A549 (cell line): ENCODE measurements at regions not wholly inside any gene's neighbourhood (a gene's known extent, or its start where the extent isn't known, plus 50 kb on each side); places are given as distances from the start of the nearest gene placed in this dataset.
"Not testable (repeated sequence)": the region's sequence is repeated elsewhere in the genome, so short reads cannot be mapped to it uniquely, and the experiment has no call there.

Experiments
- EP300 ChIP-seq, 2 experiments: fragments of >200 bp; sonication (Bioruptor Twin); formaldehyde crosslinking; IDR thresholded peaks; 2 replicates in 1 of 2; 3 replicates in 1 of 2; pipeline ENCODE4 v1.6.1; 2016 to 2017
- KDM1A ChIP-seq: fragments of 200-600 bp; sonication (generic); IDR thresholded peaks from 2 replicates; pipeline ENCODE4 v1.6.1; 2016; ENCODE audit warnings: low read depth, mild to moderate bottlenecking
- MYC ChIP-seq: IDR thresholded peaks from 2 replicates; pipeline ENCODE4 v1.6.1; 2012; ENCODE audit warnings: mild to moderate bottlenecking, inconsistent platforms, low read length, improper control_type of control experiment, borderline replicate concordance
- PHF8 ChIP-seq: fragments of 200-600 bp; sonication (generic); IDR thresholded peaks from 2 replicates; pipeline ENCODE4 v1.6.1; 2016; ENCODE audit warnings: low read depth, mild to moderate bottlenecking, antibody characterized with exemption, moderate library complexity, borderline replicate concordance
- POLR2A ChIP-seq: IDR thresholded peaks from 2 replicates; pipeline ENCODE4 v1.6.1; 2012; ENCODE audit warnings: mild to moderate bottlenecking, low read length
- RAD21 ChIP-seq, 2 experiments: fragments of >200 bp in 1 of 2; sonication (Bioruptor Twin) in 1 of 2; formaldehyde crosslinking in 1 of 2; IDR thresholded peaks in 1 of 2; conservative IDR thresholded peaks in 1 of 2; 2 replicates in 1 of 2; 3 replicates in 1 of 2; pipeline ENCODE4 v1.6.1; 2012 to 2018; ENCODE audit warnings: inconsistent platforms in 1 of 2
- RCOR1 ChIP-seq: fragments of 150-350 bp; IDR thresholded peaks from 2 replicates; pipeline ENCODE4 v1.6.1; 2014; ENCODE audit warnings: antibody characterized with exemption, low read length, low read depth
- RFX5 ChIP-seq: fragments of 450-650 bp; IDR thresholded peaks from 2 replicates; pipeline ENCODE4 v1.7.1; 2014; ENCODE audit warnings: antibody characterized with exemption, mild to moderate bottlenecking, moderate library complexity
- ZFP36 ChIP-seq: fragments of 450-650 bp; IDR thresholded peaks from 2 replicates; pipeline ENCODE4 v1.6.1; 2014; ENCODE audit warnings: borderline replicate concordance; ENCODE audit not compliant: partially characterized antibody
- TF ChIP-seq, protein P1 (sequence below): fragments of >200 bp; sonication (Bioruptor Twin); formaldehyde crosslinking; IDR thresholded peaks from 3 replicates; pipeline ENCODE4 v1.5.1; 2016
- TF ChIP-seq, protein P2 (sequence below): fragments of 250-450 bp; sonication (Bioruptor Pico); IDR thresholded peaks from 2 replicates; pipeline ENCODE4 v1.5.0; 2020; ENCODE audit warnings: low read depth, mild to moderate bottlenecking, moderate library complexity
- TF ChIP-seq, protein P3 (sequence below): IDR thresholded peaks from 2 replicates; pipeline ENCODE4 v1.6.1; 2012
- TF ChIP-seq, protein P4 (sequence below): fragments of 450-650 bp; IDR thresholded peaks from 2 replicates; pipeline ENCODE4 v1.6.1; 2014; ENCODE audit warnings: antibody characterized with exemption
- TF ChIP-seq, protein P5 (sequence below): fragments of 200-600 bp; sonication (generic); IDR thresholded peaks from 2 replicates; pipeline ENCODE4 v1.6.1; 2016; ENCODE audit warnings: antibody characterized with exemption, mild to moderate bottlenecking, moderate library complexity

DNA sequence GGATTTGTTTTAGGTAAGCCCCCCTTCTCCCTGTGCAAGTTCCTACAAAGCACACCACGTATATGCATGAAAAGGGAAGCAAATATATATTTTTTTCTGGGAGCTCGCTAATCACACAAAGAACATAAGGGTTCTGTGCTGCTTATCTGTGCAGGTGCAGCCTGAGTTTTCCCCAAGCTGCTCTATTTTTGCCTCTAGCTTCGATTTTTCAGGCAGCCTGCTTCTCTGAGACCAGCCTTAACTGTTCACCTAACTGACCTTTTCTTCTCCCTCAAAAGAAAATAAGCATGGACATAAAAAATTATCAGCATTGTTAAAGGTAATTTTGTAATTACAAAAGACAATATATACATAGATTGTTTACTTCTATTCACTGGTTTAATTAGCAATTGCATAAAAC, 552.7 kb downstream of the TGIF2LX start:
- TF ChIP-seq, protein P1, sequence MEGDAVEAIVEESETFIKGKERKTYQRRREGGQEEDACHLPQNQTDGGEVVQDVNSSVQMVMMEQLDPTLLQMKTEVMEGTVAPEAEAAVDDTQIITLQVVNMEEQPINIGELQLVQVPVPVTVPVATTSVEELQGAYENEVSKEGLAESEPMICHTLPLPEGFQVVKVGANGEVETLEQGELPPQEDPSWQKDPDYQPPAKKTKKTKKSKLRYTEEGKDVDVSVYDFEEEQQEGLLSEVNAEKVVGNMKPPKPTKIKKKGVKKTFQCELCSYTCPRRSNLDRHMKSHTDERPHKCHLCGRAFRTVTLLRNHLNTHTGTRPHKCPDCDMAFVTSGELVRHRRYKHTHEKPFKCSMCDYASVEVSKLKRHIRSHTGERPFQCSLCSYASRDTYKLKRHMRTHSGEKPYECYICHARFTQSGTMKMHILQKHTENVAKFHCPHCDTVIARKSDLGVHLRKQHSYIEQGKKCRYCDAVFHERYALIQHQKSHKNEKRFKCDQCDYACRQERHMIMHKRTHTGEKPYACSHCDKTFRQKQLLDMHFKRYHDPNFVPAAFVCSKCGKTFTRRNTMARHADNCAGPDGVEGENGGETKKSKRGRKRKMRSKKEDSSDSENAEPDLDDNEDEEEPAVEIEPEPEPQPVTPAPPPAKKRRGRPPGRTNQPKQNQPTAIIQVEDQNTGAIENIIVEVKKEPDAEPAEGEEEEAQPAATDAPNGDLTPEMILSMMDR, result not testable (repeated sequence)
- not testable (repeated sequence) for TF ChIP-seq POLR2A; ZFP36; KDM1A; RAD21 (conservative IDR thresholded peaks at IDR 0.05 in 1 of 2, IDR thresholded peaks at IDR 0.05 in 1 of 2); EP300 (IDR thresholded peaks at IDR 0.05); RCOR1; MYC; RFX5; PHF8
- TF ChIP-seq, protein P2, sequence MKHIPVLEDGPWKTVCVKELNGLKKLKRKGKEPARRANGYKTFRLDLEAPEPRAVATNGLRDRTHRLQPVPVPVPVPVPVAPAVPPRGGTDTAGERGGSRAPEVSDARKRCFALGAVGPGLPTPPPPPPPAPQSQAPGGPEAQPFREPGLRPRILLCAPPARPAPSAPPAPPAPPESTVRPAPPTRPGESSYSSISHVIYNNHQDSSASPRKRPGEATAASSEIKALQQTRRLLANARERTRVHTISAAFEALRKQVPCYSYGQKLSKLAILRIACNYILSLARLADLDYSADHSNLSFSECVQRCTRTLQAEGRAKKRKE (CRISPR knock-in tag), result not testable (repeated sequence)
- TF ChIP-seq, protein P3, sequence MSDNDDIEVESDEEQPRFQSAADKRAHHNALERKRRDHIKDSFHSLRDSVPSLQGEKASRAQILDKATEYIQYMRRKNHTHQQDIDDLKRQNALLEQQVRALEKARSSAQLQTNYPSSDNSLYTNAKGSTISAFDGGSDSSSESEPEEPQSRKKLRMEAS, result not testable (repeated sequence)
- TF ChIP-seq, protein P4, sequence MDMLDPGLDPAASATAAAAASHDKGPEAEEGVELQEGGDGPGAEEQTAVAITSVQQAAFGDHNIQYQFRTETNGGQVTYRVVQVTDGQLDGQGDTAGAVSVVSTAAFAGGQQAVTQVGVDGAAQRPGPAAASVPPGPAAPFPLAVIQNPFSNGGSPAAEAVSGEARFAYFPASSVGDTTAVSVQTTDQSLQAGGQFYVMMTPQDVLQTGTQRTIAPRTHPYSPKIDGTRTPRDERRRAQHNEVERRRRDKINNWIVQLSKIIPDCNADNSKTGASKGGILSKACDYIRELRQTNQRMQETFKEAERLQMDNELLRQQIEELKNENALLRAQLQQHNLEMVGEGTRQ, result not testable (repeated sequence)
- TF ChIP-seq, protein P5, sequence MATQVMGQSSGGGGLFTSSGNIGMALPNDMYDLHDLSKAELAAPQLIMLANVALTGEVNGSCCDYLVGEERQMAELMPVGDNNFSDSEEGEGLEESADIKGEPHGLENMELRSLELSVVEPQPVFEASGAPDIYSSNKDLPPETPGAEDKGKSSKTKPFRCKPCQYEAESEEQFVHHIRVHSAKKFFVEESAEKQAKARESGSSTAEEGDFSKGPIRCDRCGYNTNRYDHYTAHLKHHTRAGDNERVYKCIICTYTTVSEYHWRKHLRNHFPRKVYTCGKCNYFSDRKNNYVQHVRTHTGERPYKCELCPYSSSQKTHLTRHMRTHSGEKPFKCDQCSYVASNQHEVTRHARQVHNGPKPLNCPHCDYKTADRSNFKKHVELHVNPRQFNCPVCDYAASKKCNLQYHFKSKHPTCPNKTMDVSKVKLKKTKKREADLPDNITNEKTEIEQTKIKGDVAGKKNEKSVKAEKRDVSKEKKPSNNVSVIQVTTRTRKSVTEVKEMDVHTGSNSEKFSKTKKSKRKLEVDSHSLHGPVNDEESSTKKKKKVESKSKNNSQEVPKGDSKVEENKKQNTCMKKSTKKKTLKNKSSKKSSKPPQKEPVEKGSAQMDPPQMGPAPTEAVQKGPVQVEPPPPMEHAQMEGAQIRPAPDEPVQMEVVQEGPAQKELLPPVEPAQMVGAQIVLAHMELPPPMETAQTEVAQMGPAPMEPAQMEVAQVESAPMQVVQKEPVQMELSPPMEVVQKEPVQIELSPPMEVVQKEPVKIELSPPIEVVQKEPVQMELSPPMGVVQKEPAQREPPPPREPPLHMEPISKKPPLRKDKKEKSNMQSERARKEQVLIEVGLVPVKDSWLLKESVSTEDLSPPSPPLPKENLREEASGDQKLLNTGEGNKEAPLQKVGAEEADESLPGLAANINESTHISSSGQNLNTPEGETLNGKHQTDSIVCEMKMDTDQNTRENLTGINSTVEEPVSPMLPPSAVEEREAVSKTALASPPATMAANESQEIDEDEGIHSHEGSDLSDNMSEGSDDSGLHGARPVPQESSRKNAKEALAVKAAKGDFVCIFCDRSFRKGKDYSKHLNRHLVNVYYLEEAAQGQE, result not testable (repeated sequence)
